SH-SY5Y (cell line): ENCODE measurements at regions not wholly inside any gene's neighbourhood (a gene's known extent, or its start where the extent isn't known, plus 50 kb on each side); places are given as distances from the start of the nearest gene placed in this dataset.

ENCODE experiments used
- GATA2 ChIP-seq: IDR thresholded peaks from 2 replicates; pipeline ENCODE4 v1.6.1; 2011; ENCODE audit warnings: mild to moderate bottlenecking, low read depth, low read length
- GATA3 ChIP-seq: IDR thresholded peaks from 2 replicates; pipeline ENCODE4 v1.6.1; 2011; ENCODE audit warnings: low read depth, mild to moderate bottlenecking, low read length, moderate library complexity

- TF ChIP-seq GATA3 (no peak), GATA2 (no peak)
Observed at GRCh38 chr2:62338111-62338510, 142.2 kb downstream of the B3GNT2 start.

DNA sequence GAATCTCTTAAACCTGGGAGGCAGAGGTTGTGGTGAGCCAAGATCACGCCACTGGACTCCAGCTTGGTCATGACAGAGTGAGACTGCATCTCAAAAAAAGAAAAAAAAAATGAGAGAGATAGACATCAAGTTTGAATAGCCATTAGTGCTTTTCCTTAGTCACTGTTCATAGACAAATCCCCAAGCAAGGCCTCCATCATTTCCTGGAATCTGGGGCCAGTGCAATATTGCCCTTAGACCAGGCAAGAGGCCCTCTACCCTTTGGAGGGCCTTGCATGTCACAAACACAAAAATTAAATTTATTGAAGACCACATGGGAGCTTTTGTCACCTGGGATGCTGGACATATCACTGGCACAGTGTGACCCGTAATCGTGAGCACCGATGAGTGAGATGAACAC is 141.5 kb downstream of the B3GNT2 start:
- no peak for TF ChIP-seq GATA3
- TF ChIP-seq GATA2, result no peak

GRCh38 chr2:62335612-62336011 is 139.7 kb downstream of the B3GNT2 start:
- no peak for TF ChIP-seq GATA3
- TF ChIP-seq GATA2, result no peak

GRCh38 chr2:62334440-62335058 is 138.6 kb downstream of the B3GNT2 start:
- no peak for TF ChIP-seq GATA2
- TF ChIP-seq GATA3, result no peak

DNA sequence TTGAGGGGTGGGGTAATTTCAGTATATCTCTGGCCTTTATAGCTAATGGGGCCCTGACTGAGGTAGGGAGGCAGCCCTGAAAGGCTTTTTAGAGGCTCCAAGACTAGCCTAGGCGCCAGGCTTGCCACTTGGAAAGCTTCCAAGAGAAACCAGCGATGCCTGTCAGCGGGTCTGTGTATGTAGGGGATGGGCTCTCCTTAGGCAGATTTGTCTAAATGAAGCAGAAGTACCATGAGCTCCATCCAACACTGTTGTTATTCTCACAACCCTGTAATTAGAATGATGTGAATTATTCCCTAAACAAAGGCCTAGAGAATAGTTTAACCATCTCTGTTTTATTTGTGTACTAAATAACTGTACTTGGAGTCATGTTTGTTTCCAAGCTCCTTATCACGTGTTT is 138.1 kb downstream of the B3GNT2 start:
- TF ChIP-seq GATA3, result no peak
- TF ChIP-seq GATA2, result no peak

DNA sequence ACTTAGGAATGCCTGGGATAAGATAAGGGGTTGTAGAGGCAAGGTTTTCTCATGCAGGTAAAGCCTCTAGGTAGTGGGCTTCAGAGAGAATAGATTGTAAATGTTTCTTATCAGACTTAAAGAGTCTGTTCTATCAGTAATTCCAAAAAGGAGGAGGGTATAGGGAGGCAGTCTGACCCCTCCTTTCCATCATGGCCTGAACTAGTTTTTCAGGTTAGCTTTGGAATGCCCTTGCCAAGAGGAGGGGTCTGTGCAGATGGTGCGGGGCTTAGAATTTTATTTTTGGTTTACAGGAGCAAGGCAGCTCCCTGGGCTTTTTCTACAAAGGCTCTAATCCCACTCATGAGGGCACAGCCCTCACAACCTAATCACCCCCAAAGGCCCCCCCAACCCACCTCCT is 135.0 kb downstream of the B3GNT2 start:
- TF ChIP-seq GATA2 (no peak), GATA3 (no peak)

DNA sequence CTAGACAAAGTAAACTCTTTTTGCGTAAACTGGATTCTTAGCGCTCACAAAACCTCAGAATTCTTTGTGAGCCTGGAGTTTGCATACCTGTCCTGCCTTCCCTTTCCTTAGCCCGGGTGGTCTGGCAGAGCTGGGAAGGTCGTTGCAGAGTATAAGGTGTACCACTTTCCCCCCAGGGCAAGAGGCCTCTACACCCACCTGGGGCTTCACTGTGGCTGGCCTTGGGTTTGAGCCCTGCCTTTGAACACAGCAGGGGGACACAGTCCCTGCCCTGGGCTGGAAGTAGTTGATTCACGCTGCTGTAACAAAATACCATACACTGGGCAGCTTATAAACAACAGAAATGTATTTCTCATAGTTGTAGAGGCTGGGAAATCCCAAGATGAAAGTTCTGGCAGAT is 133.9 kb downstream of the B3GNT2 start:
- no peak for TF ChIP-seq GATA2

DNA sequence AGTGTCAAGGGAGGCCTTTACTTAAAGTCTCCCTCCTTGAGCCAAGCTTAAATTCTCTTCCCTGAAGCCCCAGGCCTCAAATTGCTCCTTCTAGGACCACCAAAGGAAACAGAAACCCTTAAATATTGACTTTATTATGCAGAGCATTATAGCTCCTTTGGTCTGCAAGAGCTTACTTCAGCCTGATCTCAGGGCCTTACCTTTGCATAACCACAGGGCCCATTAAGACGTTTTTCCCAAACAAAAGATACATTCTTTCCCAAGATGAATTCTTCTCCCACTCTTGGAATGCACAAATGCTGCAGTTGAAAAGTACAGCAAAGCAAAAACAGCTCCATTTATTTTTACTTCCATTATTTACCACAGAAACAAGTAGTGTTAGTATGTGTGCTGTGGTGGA is 130.8 kb downstream of the B3GNT2 start:
- TF ChIP-seq GATA2, result no peak
- no peak for TF ChIP-seq GATA3

- TF ChIP-seq GATA2 (no peak), GATA3 (no peak)
Observed at GRCh38 chr2:62325398-62325797, 129.5 kb downstream of the B3GNT2 start.

- TF ChIP-seq GATA3 (no peak), GATA2 (no peak)
Observed at GRCh38 chr2:62321380-62322289, 125.7 kb downstream of the B3GNT2 start.

DNA sequence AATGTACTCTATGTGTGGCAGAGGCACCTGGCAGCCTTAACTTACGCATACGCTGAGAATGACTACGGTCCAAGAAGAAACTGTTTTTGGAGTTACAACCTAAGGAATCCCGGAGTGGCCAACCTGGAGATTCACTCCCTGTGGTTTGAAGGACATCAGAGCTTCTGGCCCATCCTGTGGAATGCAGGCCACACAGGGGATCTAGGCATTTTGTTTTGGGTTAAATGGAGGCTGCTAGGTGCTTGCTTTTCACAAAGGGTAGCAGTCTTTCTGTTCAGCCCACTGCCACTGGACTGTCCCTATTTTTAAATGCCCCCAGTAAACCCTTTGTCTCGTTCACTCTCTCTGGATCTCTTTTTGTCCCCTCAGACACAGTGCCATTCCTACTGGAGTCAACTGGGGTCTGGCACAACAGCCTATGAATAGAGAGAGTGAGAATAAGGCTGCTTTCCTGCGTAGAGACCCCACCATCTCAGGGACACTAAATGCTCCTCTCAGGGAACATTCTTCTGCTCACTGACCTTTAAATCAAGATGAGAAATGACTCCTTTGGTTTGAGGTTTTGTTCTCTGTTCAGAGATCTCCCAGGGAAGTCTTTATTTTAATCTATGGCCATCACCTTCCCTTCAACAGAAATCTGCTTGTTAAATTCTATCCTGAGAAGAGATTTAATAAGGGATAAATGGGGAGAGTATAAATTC is 124.9 kb downstream of the B3GNT2 start:
- no peak for TF ChIP-seq GATA2
- TF ChIP-seq GATA3, result no peak

GRCh38 chr2:62319070-62319469 is 123.2 kb downstream of the B3GNT2 start:
- TF ChIP-seq GATA2 (no peak), GATA3 (no peak)

- TF ChIP-seq GATA3 (no peak), GATA2 (no peak)
Observed at GRCh38 chr2:62315476-62315875, 119.6 kb downstream of the B3GNT2 start.

DNA sequence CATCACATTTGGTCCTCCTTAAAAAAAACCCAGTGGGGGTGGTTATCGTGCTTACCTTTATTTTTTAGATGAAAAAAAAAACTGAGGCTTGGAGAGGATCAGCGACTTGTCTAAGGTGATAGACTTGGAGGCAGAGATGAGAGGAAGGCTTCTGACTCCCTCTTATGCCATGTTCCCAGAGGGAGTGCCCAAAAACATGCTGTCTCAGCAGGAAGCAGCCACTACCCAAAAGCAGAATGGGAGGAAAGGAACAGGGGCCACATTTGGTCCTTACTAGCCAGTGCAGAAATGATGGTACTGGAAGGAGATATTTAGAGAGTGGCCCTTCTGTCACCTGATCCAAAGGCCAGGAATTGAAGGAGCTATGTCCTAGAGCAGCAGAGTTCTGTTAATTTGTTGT is 118.4 kb downstream of the B3GNT2 start:
- TF ChIP-seq GATA3 (no peak), GATA2 (no peak)

- no peak for TF ChIP-seq GATA3
- TF ChIP-seq GATA2, result no peak
Observed at GRCh38 chr2:62313449-62314227, 117.7 kb downstream of the B3GNT2 start.
